ENCODE measurements at regions not wholly inside any gene's neighbourhood (a gene's known extent, or its start where the extent isn't known, plus 50 kb on each side); places are given as distances from the start of the nearest gene placed in this dataset.

GRCh38 chr6:119799596-119800509 lies 450.3 kb upstream of the MAN1A1 start:
- Histone ChIP-seq H3K4me3 (no peak overlapping the region), H3K36me3 (no peaks in the 10 kb centered on the region), H3K27ac (no peak overlapping the region), H3K27me3 (no peaks in the 10 kb centered on the region), H3K9me3 (no peaks in the 10 kb centered on the region), H3K4me1 (no peaks in the 10 kb centered on the region)
- no peak for FAIRE-seq
- no peak for ATAC-seq
- WGBS, 2 donors = 84 to 87% methylated on average over 5 of the region's 5 CpGs
- intact Hi-C loops (cut with DNase I) = no loop called here
- DNase-seq = no peak
- TF ChIP-seq, protein P1, sequence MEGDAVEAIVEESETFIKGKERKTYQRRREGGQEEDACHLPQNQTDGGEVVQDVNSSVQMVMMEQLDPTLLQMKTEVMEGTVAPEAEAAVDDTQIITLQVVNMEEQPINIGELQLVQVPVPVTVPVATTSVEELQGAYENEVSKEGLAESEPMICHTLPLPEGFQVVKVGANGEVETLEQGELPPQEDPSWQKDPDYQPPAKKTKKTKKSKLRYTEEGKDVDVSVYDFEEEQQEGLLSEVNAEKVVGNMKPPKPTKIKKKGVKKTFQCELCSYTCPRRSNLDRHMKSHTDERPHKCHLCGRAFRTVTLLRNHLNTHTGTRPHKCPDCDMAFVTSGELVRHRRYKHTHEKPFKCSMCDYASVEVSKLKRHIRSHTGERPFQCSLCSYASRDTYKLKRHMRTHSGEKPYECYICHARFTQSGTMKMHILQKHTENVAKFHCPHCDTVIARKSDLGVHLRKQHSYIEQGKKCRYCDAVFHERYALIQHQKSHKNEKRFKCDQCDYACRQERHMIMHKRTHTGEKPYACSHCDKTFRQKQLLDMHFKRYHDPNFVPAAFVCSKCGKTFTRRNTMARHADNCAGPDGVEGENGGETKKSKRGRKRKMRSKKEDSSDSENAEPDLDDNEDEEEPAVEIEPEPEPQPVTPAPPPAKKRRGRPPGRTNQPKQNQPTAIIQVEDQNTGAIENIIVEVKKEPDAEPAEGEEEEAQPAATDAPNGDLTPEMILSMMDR (IDR thresholded peaks at IDR 0.05) = no peak

DNA sequence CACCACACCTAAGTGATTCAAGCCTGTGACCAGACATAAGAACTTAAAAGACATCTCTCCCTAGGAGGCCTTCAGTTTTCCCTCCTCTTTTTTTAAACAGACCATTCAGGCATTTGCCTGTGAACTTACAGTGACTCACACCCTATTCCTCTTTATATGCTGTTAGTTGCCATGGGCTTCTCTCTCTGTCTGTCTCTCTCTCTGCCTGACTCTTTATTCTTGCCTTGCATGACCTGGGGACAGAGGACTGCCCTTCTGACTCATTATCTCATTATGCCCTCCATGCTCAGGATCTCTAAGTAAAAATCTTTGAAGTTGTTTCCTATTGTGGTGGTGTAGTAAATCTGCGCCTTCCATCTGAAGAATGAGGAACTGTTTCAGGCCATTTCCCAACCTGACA lies 442.2 kb upstream of the MAN1A1 start:
- Histone ChIP-seq H3K4me3 (no peak overlapping the region), H3K27me3 (no peaks in the 10 kb centered on the region), H3K4me1 (no peaks in the 10 kb centered on the region), H3K9me3 (no peaks in the 10 kb centered on the region), H3K27ac (no peak overlapping the region), H3K36me3 (no peaks in the 10 kb centered on the region)
- ATAC-seq = no peak
- DNase-seq = no peak
- FAIRE-seq = no peak
- 97 to 98% methylated on average over 1 of the region's 1 CpG for WGBS, 2 donors
- intact Hi-C loops (cut with DNase I) = no loop called here
- TF ChIP-seq, protein P1 (IDR thresholded peaks at IDR 0.05) = no peak

DNA sequence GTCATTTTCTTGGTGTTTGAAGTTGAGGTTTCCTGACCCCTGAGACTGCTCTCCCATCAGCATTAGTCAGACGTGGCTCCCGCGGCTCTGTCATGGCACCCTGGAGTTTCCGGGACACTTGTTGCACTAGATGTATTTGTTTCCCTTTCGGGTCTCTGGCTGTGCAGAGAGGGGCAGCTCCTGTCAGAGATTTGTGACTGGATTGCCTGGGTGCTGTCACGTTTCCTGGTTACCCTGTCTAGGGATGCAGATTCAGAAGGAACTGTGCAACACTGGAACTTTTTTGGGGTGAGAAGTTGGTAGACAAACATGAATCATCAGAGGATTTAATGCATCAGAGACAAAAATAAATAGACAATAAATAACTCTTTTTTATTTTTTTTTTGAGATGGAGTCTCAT lies 431.8 kb upstream of the MAN1A1 start:
- no peak for DNase-seq
- 87 to 92% methylated on average over 6 of the region's 6 CpGs for WGBS, 2 donors

DNA sequence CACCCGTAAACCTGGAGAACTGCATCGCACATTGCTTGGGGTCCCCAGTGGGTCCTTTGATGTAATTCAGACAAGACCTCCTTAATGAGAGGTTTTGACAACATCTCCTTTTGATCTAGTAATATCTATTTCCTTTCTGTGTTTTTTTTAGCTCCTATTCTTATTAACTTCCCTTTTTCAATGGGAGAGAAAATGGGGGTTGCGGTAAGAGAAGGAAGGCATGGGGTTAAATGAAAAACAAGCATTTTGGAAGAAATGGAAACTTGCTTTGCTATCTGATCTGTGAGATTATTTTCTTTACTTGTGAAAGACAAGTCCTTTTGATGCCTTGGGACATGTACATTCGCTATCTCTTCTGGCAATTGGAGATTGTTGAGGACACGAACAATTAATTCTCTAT lies 418.6 kb upstream of the MAN1A1 start:
- no peak overlapping the region for H3K4me3 ChIP-seq
- WGBS, 2 donors = 81 to 83% methylated on average over 5 of the region's 5 CpGs
- no peaks in the 10 kb centered on the region for H3K4me1 ChIP-seq
- no peak overlapping the region for H3K27ac ChIP-seq
- intact Hi-C loops (cut with DNase I) = no loop called here
- no peaks in the 10 kb centered on the region for H3K36me3 ChIP-seq
- ATAC-seq = no peak
- no peak for DNase-seq
- H3K27me3 ChIP-seq = no peaks in the 10 kb centered on the region
- FAIRE-seq = no peak
- no peaks in the 10 kb centered on the region for H3K9me3 ChIP-seq
- TF ChIP-seq, protein P1 (IDR thresholded peaks at IDR 0.05) = no peak

More for the DNA sequence above, 431.8 kb upstream of the MAN1A1 start:
- intact Hi-C loops (cut with DNase I) = no loop called here
- H3K27ac ChIP-seq = no peak overlapping the region
- no peak overlapping the region for H3K4me3 ChIP-seq
- TF ChIP-seq, protein P1 (IDR thresholded peaks at IDR 0.05) = no peak
- H3K27me3 ChIP-seq = no peaks in the 10 kb centered on the region
- no peaks in the 10 kb centered on the region for H3K4me1 ChIP-seq
- FAIRE-seq = no peak
- H3K9me3 ChIP-seq = no peaks in the 10 kb centered on the region
- ATAC-seq = no peak
- H3K36me3 ChIP-seq = no peaks in the 10 kb centered on the region
